ENCODE measurements at regions not wholly inside any gene's neighbourhood (a gene's known extent, or its start where the extent isn't known, plus 50 kb on each side); places are given as distances from the start of the nearest gene placed in this dataset.

- intact Hi-C loops (cut with DNase I) = no loop called here
- Histone ChIP-seq H3K27me3 (no peaks in the 10 kb centered on the region), H3K27ac (no peak overlapping the region), H3K9me3 (peaks cover 0 to 7% (median under 1%) of the 10 kb centered on the region in 11 donors), H3K36me3 (no peaks in the 10 kb centered on the region), H3K4me1 (no peaks in the 10 kb centered on the region), H3K4me3 (no peak overlapping the region)
- no peak for TF ChIP-seq CTCF (IDR thresholded peaks at IDR 0.05)
- DNase-seq (no peak), ATAC-seq (no peak)
- WGBS, 2 donors = 64 to 81% methylated on average over 1 of the region's 1 CpG
These were observed 101.3 kb upstream of the NANOGP8 start for GRCh38 chr15:35186346-35186745.

- DNase-seq (no peak), ATAC-seq (no peak)
- Histone ChIP-seq H3K36me3 (no peaks in the 10 kb centered on the region), H3K27ac (no peak overlapping the region), H3K4me3 (no peak overlapping the region), H3K9me3 (no peaks in the 10 kb centered on the region), H3K4me1 (no peaks in the 10 kb centered on the region), H3K27me3 (no peaks in the 10 kb centered on the region)
- intact Hi-C loops (cut with DNase I) = no loop called here
- 72 to 82% methylated on average over 1 of the region's 1 CpG for WGBS, 2 donors
- no peak for TF ChIP-seq CTCF (IDR thresholded peaks at IDR 0.05)
These were observed 99.6 kb upstream of the NANOGP8 start for GRCh38 chr15:35184646-35185045.

- intact Hi-C loops (cut with DNase I) = no loop called here
- DNase-seq = no peak
- H3K9me3 ChIP-seq = peaks cover 0 to 3% (median 0%) of the 10 kb centered on the region in 11 donors
- ATAC-seq = no peak
- no peak for TF ChIP-seq CTCF (IDR thresholded peaks at IDR 0.05)
- WGBS, 2 donors = 37 to 57% methylated on average over 2 of the region's 2 CpGs
- H3K27ac ChIP-seq = no peak overlapping the region
- H3K36me3 ChIP-seq = no peaks in the 10 kb centered on the region
- no peak overlapping the region for H3K4me3 ChIP-seq
- no peaks in the 10 kb centered on the region for H3K4me1 ChIP-seq
- H3K27me3 ChIP-seq = no peaks in the 10 kb centered on the region
These were observed 97.9 kb upstream of the NANOGP8 start for GRCh38 chr15:35182841-35183479.

GRCh38 chr15:35181538-35181937, 96.4 kb upstream of the NANOGP8 start:
- DNase-seq = no peak
- no peaks in the 10 kb centered on the region for H3K4me1 ChIP-seq
- no peaks in the 10 kb centered on the region for H3K27me3 ChIP-seq
- TF ChIP-seq CTCF (IDR thresholded peaks at IDR 0.05) = no peak
- ATAC-seq = no peak
- no peaks in the 10 kb centered on the region for H3K36me3 ChIP-seq
- intact Hi-C loops (cut with DNase I) = no loop called here
- H3K27ac ChIP-seq = no peak overlapping the region
- no peak overlapping the region for H3K4me3 ChIP-seq
- peaks cover 0 to 3% (median 0%) of the 10 kb centered on the region in 11 donors for H3K9me3 ChIP-seq

Data from heart right ventricle (tissue), 16 donors.